K562 (cell line): ENCODE measurements at regions not wholly inside any gene's neighbourhood (a gene's known extent, or its start where the extent isn't known, plus 50 kb on each side); places are given as distances from the start of the nearest gene placed in this dataset.

Experiments
- BRF1 ChIP-seq: IDR thresholded peaks from 3 replicates; pipeline ENCODE4 v1.6.1; 2011; ENCODE audit warnings: borderline replicate concordance, mild to moderate bottlenecking; ENCODE audit not compliant: insufficient read length; ENCODE audit errors: extremely low read depth
- CEBPB ChIP-seq: fragments of 450-650 bp; IDR thresholded peaks from 2 replicates; pipeline ENCODE4 v1.6.1; 2016; ENCODE audit warnings: missing genetic modification characterization, missing compliant biosample characterization
- JUNB ChIP-seq: fragments of 450-650 bp; formaldehyde crosslinking; conservative IDR thresholded peaks from 2 replicates; pipeline ENCODE4 v1.4.0; 2020; ENCODE audit warnings: mild to moderate bottlenecking
- KAT7 ChIP-seq: sonication (generic); formaldehyde crosslinking; IDR thresholded peaks from 2 replicates; pipeline ENCODE4 v1.8.0; 2022; ENCODE audit warnings: missing genetic modification reagents, mild to moderate bottlenecking, borderline replicate concordance
- MEF2D ChIP-seq: conservative IDR thresholded peaks from 2 replicates; pipeline ENCODE4 v1.6.1; 2016; ENCODE audit warnings: low read depth, missing genetic modification characterization, missing compliant biosample characterization
- NBN ChIP-seq: fragments of 450-650 bp; IDR thresholded peaks from 2 replicates; pipeline ENCODE4 v1.6.1; 2016; ENCODE audit warnings: low read depth, mild to moderate bottlenecking
- ZNF445 ChIP-seq: fragments of 250-450 bp; sonication (Bioruptor Pico); IDR thresholded peaks from 2 replicates; pipeline ENCODE4 v1.4.0; 2020; ENCODE audit warnings: low read depth, mild to moderate bottlenecking, moderate library complexity
- ZNF561 ChIP-seq: fragments of 450-650 bp; formaldehyde crosslinking; conservative IDR thresholded peaks from 2 replicates; pipeline ENCODE4 v1.4.0; 2020; ENCODE audit warnings: mild to moderate bottlenecking, moderate library complexity
- ZNF589 ChIP-seq: fragments of 200-800 bp; sonication (Bioruptor generic); IDR thresholded peaks from 2 replicates; pipeline ENCODE4 v1.6.1; 2016; ENCODE audit warnings: low read depth, missing genetic modification characterization, missing compliant biosample characterization
- TF ChIP-seq, protein P1 (sequence below): fragments of 450-650 bp; IDR thresholded peaks from 2 replicates; pipeline ENCODE4 v1.6.1; 2016; ENCODE audit warnings: mild to moderate bottlenecking, moderate library complexity
- TF ChIP-seq, protein P2 (sequence below): conservative IDR thresholded peaks from 2 replicates; pipeline ENCODE4 v1.6.1; 2011; ENCODE audit warnings: low read depth, mild to moderate bottlenecking, low read length; ENCODE audit not compliant: control insufficient read depth
- TF ChIP-seq, protein P3 (sequence below): IDR thresholded peaks from 2 replicates; pipeline ENCODE4 v1.6.1; 2012; ENCODE audit warnings: low read depth, low read length, improper control_type of control experiment, borderline replicate concordance
- TF ChIP-seq, protein P4 (sequence below): fragments of 450-650 bp; conservative IDR thresholded peaks from 2 replicates; pipeline ENCODE4 v1.6.1; 2016; ENCODE audit warnings: missing genetic modification characterization, low read depth, mild to moderate bottlenecking, control low read depth, missing compliant biosample characterization

DNA sequence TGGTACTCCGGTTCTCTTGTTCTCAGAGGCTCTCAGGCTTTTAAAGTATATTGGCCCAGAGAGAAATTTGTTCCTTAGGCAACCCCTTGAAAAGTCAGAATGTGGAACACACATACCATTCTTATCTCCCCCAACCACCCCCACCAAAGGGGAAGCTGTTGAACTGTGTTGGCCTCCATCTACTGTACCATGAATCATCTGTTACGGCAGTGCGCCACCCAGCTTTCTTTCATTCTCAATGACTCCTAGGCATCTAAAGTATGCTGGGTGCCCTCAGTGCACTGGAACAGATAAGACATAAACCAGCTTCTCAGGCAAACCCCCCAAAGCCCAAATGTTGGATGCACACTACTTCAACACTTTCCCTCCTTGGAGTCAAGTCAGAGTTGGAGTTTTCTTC is 696.2 kb upstream of the TENM4 start (continued):
- TF ChIP-seq, protein P1, sequence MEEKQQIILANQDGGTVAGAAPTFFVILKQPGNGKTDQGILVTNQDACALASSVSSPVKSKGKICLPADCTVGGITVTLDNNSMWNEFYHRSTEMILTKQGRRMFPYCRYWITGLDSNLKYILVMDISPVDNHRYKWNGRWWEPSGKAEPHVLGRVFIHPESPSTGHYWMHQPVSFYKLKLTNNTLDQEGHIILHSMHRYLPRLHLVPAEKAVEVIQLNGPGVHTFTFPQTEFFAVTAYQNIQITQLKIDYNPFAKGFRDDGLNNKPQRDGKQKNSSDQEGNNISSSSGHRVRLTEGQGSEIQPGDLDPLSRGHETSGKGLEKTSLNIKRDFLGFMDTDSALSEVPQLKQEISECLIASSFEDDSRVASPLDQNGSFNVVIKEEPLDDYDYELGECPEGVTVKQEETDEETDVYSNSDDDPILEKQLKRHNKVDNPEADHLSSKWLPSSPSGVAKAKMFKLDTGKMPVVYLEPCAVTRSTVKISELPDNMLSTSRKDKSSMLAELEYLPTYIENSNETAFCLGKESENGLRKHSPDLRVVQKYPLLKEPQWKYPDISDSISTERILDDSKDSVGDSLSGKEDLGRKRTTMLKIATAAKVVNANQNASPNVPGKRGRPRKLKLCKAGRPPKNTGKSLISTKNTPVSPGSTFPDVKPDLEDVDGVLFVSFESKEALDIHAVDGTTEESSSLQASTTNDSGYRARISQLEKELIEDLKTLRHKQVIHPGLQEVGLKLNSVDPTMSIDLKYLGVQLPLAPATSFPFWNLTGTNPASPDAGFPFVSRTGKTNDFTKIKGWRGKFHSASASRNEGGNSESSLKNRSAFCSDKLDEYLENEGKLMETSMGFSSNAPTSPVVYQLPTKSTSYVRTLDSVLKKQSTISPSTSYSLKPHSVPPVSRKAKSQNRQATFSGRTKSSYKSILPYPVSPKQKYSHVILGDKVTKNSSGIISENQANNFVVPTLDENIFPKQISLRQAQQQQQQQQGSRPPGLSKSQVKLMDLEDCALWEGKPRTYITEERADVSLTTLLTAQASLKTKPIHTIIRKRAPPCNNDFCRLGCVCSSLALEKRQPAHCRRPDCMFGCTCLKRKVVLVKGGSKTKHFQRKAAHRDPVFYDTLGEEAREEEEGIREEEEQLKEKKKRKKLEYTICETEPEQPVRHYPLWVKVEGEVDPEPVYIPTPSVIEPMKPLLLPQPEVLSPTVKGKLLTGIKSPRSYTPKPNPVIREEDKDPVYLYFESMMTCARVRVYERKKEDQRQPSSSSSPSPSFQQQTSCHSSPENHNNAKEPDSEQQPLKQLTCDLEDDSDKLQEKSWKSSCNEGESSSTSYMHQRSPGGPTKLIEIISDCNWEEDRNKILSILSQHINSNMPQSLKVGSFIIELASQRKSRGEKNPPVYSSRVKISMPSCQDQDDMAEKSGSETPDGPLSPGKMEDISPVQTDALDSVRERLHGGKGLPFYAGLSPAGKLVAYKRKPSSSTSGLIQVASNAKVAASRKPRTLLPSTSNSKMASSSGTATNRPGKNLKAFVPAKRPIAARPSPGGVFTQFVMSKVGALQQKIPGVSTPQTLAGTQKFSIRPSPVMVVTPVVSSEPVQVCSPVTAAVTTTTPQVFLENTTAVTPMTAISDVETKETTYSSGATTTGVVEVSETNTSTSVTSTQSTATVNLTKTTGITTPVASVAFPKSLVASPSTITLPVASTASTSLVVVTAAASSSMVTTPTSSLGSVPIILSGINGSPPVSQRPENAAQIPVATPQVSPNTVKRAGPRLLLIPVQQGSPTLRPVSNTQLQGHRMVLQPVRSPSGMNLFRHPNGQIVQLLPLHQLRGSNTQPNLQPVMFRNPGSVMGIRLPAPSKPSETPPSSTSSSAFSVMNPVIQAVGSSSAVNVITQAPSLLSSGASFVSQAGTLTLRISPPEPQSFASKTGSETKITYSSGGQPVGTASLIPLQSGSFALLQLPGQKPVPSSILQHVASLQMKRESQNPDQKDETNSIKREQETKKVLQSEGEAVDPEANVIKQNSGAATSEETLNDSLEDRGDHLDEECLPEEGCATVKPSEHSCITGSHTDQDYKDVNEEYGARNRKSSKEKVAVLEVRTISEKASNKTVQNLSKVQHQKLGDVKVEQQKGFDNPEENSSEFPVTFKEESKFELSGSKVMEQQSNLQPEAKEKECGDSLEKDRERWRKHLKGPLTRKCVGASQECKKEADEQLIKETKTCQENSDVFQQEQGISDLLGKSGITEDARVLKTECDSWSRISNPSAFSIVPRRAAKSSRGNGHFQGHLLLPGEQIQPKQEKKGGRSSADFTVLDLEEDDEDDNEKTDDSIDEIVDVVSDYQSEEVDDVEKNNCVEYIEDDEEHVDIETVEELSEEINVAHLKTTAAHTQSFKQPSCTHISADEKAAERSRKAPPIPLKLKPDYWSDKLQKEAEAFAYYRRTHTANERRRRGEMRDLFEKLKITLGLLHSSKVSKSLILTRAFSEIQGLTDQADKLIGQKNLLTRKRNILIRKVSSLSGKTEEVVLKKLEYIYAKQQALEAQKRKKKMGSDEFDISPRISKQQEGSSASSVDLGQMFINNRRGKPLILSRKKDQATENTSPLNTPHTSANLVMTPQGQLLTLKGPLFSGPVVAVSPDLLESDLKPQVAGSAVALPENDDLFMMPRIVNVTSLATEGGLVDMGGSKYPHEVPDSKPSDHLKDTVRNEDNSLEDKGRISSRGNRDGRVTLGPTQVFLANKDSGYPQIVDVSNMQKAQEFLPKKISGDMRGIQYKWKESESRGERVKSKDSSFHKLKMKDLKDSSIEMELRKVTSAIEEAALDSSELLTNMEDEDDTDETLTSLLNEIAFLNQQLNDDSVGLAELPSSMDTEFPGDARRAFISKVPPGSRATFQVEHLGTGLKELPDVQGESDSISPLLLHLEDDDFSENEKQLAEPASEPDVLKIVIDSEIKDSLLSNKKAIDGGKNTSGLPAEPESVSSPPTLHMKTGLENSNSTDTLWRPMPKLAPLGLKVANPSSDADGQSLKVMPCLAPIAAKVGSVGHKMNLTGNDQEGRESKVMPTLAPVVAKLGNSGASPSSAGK = no peak
- TF ChIP-seq NBN (no peak), MEF2D (tag) (no peak), JUNB (CRISPR knock-in tag) (no peak), KAT7 (no peak), ZNF589 (CRISPR knock-in tag) (no peak), CEBPB (tag) (no peak), ZNF561 (CRISPR knock-in tag) (no peak), ZNF445 (no peak), BRF1 (no peak)
- TF ChIP-seq, protein P2, sequence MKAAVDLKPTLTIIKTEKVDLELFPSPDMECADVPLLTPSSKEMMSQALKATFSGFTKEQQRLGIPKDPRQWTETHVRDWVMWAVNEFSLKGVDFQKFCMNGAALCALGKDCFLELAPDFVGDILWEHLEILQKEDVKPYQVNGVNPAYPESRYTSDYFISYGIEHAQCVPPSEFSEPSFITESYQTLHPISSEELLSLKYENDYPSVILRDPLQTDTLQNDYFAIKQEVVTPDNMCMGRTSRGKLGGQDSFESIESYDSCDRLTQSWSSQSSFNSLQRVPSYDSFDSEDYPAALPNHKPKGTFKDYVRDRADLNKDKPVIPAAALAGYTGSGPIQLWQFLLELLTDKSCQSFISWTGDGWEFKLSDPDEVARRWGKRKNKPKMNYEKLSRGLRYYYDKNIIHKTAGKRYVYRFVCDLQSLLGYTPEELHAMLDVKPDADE = no peak
- TF ChIP-seq, protein P3, sequence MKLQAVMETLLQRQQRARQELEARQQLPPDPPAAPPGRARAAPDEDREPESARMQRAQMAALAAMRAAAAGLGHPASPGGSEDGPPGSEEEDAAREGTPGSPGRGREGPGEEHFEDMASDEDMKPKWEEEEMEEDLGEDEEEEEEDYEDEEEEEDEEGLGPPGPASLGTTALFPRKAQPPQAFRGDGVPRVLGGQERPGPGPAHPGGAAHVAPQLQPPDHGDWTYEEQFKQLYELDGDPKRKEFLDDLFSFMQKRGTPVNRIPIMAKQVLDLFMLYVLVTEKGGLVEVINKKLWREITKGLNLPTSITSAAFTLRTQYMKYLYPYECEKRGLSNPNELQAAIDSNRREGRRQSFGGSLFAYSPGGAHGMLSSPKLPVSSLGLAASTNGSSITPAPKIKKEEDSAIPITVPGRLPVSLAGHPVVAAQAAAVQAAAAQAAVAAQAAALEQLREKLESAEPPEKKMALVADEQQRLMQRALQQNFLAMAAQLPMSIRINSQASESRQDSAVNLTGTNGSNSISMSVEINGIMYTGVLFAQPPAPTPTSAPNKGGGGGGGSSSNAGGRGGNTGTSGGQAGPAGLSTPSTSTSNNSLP = no peak
- TF ChIP-seq, protein P4, sequence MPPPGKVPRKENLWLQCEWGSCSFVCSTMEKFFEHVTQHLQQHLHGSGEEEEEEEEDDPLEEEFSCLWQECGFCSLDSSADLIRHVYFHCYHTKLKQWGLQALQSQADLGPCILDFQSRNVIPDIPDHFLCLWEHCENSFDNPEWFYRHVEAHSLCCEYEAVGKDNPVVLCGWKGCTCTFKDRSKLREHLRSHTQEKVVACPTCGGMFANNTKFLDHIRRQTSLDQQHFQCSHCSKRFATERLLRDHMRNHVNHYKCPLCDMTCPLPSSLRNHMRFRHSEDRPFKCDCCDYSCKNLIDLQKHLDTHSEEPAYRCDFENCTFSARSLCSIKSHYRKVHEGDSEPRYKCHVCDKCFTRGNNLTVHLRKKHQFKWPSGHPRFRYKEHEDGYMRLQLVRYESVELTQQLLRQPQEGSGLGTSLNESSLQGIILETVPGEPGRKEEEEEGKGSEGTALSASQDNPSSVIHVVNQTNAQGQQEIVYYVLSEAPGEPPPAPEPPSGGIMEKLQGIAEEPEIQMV (tag) = no peak
